HG03097 (cell line): ENCODE measurements at regions not wholly inside any gene's neighbourhood (a gene's known extent, or its start where the extent isn't known, plus 50 kb on each side); places are given as distances from the start of the nearest gene placed in this dataset.
"Not testable (repeated sequence)": the region's sequence is repeated elsewhere in the genome, so short reads cannot be mapped to it uniquely, and the experiment has no call there.

Source experiments
- ATAC-seq: cut with Tn5 transposase; IDR thresholded peaks from one replicate; pipeline ENCODE4 v1.9.1; 2021; ENCODE audit not compliant: unreplicated experiment, low FRiP score

DNA sequence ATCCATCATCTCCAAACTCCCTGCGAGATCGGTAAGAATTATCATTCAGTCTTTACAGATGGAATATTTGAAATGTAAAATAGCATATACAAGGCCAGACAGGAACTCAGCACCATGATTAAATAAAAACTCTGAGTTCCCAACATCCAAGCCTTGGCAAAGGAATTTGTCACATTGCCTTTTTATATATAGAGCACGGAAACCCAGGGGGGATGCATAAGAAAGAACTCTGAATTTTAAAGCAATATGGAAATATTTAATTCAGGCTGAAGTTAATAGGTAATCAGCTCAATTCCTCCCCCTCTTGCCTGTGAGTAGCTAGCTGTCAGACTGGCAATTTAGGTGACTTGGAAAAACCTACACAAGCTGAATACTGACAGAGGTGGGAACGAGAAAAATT is 217.9 kb upstream of the KCNMB2 start:
- ATAC-seq, result no peak

- no peak for ATAC-seq
Measured at GRCh38 chr3:178318941-178319816, 217.1 kb upstream of the KCNMB2 start.

DNA sequence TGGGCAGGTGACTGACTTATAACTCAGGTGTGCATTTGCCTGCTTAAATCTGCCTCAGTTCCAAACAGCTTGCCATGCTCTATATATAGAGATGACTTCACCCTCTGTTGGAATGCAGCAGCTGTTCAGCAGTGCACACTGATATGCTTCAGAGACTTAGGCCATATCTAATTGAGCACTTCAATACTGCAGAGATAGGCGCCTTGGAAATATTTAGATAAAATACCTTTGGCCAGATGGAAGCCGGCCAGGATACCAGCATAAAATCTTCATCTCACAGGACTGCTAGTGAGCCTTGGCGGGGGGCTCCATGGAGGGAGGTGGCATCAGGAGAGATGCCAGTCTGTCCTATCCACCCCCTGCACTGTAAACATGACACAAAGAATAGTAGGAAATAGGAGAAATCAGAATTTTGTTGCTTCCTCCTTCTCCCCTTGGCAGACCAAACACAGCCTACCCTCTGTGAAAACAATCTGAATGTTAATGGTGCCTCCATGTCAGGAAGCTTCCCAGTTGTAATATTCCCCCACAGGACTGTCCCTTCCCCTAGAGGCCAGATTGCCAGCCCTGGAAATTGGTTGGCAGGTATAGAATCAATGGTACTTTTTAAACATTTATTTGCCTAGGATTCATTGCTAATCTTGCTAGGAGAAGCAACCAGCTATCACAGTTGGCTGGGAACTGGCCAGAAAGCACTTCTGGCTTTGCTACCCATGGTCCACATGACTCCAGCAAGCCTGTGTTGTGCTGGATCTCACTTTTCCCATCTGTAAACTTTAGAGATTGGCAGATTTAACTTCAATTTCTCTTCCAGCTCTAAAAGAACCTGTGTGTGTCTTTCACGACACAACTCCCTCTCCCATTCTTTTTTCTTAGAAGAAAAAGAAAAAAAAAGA is 215.5 kb upstream of the KCNMB2 start:
- ATAC-seq, result no peak

DNA sequence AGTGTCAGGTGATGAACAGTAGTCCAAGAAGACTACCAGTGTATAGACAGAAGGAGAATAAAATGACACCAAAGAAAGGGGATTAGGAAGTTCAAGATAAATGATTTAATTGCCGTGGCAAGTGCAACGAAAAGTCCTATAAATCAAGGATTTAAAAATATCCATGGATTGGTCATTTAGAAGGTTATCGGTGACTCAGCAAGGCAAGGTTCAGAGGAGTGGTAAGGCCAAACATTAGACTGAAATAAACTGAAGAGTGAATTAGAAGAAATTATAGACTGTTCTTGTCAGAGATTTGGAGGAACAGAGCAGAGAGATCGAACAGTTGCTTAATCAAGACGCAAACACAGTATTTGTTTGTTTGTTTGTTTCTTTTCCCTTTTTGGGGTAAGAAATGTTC is 211.9 kb upstream of the KCNMB2 start:
- no peak for ATAC-seq

DNA sequence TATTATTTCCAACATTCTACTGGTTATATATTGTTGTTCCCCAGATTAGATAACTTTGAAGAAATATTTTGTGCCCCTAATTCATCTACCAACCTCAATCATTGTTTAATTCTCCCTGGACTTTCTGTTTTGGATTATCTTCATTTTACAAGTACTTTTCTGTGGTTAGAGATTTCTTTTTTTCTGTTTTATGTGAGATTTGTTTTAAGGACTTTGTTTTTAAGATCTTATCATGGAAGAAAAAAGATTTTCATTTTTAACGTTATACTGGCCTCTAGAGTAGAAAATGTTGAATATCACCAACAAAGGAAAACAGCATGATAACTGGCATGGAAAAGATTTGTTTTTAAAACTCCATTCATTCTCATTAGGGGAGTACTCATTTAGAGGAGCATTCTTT is 210.9 kb upstream of the KCNMB2 start:
- ATAC-seq, result no peak

- ATAC-seq, result no peak
Measured at GRCh38 chr3:178329936-178330335, 206.3 kb upstream of the KCNMB2 start.

DNA sequence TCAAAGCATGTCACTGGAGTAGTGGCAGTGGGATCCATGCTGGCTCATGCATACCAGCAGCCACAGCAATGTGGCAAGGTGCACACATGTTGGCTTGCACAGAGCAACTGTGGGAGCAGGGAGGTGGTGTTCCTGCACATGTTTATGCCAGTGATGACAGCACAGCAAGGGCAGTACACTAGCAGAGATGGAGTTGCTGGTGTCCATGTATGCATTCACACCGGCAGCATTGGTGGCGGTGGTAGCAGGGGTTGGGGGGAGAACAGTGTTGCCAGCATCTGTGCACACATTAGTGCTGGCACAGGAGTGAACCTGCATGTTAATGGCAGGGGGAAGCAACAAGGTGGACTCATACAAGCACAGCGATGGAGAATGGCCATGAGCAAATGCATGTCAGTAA is 202.0 kb upstream of the KCNMB2 start:
- no peak for ATAC-seq

GRCh38 chr3:178336336-178336735 is 199.9 kb upstream of the KCNMB2 start:
- no peak for ATAC-seq

DNA sequence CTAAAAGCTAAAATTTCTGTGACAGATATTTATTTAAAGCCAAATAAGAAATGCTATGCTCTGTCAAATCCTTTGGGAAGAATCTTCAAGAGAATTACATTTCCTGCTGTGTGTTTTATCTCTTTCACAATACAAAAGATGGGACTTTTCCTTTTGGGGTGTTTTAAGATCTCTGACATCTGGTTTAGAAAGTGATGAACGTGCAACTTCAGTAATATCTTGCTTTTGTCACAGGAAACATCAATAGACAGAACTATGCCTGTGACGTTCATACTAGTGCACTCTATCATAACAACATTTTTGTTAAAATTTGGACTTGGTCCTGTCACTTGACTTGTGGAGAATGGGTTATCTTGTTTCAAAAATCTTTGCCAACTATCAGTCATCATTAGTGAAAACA is 195.7 kb upstream of the KCNMB2 start:
- no peak for ATAC-seq

GRCh38 chr3:178341636-178342035 is 194.6 kb upstream of the KCNMB2 start:
- no peak for ATAC-seq

- ATAC-seq, result no peak
Measured at GRCh38 chr3:178342111-178342510, 194.1 kb upstream of the KCNMB2 start.

DNA sequence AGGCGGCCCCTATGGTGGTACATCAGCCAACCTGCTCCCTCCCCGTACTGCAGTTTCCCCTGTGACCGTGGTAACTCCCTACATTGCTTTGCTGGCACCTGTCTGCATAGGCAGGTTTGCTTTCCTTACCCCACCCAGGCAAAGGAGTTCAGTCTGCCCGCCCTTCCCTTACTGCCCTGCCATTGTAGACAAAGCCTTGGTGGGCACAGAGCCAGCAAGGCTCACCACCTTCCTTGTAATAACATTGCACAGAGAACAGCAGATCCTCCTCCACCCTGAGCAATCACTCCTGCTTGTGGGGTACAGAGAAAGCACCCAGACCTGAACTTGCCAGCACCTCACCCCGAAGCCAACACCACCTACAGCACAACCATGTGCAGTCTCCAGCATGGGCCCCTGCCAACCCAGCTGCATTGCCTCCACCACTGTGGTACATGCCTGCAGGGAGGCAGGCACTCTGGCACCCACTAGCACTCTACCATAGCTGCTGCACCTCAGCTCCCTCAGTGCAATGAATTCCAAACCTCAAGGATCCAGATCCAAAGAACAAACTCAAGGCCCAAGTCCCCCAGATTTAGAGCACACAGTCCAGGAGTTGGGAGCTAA is 192.7 kb upstream of the KCNMB2 start:
- ATAC-seq, result no peak

DNA sequence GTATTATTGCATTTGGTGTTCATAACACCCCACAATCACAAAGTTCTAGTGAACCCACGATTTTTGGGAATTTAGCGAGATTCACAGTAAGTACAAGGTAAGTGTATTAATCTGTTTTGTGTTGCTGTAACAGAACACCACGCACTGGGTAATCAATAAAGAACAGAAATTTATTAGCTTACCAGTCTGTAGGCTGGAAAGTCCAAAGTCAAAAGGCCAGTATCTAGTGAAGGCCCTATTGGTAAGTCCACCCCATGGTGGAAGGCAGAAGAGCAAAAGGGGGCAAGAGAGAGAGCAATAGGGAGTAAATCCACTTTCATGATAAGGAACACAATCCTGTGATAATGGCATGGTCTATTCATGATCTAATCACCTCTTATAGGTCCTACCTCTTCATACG is 190.3 kb upstream of the KCNMB2 start:
- ATAC-seq, result no peak

GRCh38 chr3:178348561-178349217 is 187.5 kb upstream of the KCNMB2 start:
- ATAC-seq, result not testable (repeated sequence)

- not testable (repeated sequence) for ATAC-seq
Measured at GRCh38 chr3:178349218-178349596, 187.0 kb upstream of the KCNMB2 start.

GRCh38 chr3:178350763-178351162 is 185.5 kb upstream of the KCNMB2 start:
- ATAC-seq, result no peak

DNA sequence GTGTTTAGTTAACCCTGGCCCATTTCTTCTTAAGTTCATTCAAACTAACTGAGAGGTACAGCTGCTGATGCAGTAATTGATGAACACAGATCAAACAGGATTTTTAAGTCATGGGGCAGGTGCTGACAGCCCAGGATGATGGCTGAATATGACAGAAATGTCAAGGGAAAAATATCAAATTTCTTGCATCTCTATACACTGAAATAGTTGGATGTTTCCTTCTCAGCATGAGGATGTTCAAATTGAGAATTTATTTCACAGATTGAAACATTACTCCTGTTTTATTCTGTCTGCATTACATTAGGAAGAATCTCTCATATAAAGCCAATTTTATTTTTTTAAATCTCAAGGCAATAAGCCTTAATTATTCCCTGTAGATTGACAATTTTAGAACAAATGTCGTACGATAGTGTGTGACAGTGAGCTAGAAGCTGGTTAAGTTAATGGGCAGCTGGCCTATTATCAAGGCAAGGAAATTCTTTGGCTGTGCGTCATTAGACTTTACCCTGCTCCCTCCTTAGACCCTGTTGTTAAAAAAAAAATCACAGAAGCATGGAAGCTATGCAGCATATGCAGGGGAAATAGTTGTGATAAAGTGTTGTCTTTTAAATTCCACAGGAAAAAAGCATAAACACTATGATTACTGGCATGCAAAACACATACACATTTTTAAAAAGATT is 183.8 kb upstream of the KCNMB2 start:
- no peak for ATAC-seq

GRCh38 chr3:178353006-178353694 is 183.1 kb upstream of the KCNMB2 start:
- no peak for ATAC-seq

GRCh38 chr3:178359728-178360127 is 176.5 kb upstream of the KCNMB2 start:
- no peak for ATAC-seq

GRCh38 chr3:178363048-178363447 is 173.2 kb upstream of the KCNMB2 start:
- ATAC-seq, result not testable (repeated sequence)
